B cell (primary cell): ENCODE measurements at regions not wholly inside any gene's neighbourhood (a gene's known extent, or its start where the extent isn't known, plus 50 kb on each side); places are given as distances from the start of the nearest gene placed in this dataset.

Experiments
- EZH2 ChIP-seq: IDR thresholded peaks from 2 replicates; pipeline ENCODE4 v1.6.1; 2012; ENCODE audit warnings: borderline replicate concordance, low read depth, mild to moderate bottlenecking, moderate library complexity, low read length; ENCODE audit not compliant: insufficient read depth, poor library complexity, severe bottlenecking
- TF ChIP-seq, protein P1 (sequence below): fragments of 200-600 bp; IDR thresholded peaks from one replicate; pipeline ENCODE4 v1.8.0; 2022; ENCODE audit warnings: antibody characterized with exemption, mild to moderate bottlenecking

DNA sequence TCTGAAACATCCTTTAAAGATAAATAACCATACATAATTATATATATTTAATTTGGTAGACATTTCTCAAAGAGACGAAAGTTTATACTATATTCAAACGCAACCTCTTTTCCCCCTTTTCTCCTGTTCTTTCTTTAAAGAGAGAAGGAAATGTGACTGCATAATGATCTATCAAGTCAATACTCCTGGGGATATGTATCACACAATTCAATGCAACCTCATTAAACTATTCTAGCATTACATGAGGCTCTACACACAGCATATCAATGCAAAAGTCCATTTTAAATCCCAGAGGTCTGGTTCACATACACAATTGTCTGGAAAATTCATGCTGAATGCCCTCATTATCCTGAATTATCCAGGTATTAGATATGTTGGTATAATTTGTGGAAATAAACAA is 330.7 kb downstream of the LMX1A start:
- TF ChIP-seq, protein P1, sequence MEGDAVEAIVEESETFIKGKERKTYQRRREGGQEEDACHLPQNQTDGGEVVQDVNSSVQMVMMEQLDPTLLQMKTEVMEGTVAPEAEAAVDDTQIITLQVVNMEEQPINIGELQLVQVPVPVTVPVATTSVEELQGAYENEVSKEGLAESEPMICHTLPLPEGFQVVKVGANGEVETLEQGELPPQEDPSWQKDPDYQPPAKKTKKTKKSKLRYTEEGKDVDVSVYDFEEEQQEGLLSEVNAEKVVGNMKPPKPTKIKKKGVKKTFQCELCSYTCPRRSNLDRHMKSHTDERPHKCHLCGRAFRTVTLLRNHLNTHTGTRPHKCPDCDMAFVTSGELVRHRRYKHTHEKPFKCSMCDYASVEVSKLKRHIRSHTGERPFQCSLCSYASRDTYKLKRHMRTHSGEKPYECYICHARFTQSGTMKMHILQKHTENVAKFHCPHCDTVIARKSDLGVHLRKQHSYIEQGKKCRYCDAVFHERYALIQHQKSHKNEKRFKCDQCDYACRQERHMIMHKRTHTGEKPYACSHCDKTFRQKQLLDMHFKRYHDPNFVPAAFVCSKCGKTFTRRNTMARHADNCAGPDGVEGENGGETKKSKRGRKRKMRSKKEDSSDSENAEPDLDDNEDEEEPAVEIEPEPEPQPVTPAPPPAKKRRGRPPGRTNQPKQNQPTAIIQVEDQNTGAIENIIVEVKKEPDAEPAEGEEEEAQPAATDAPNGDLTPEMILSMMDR = no peak
- no peak for TF ChIP-seq EZH2
